HG03139 (cell line): ENCODE measurements at regions not wholly inside any gene's neighbourhood (a gene's known extent, or its start where the extent isn't known, plus 50 kb on each side); places are given as distances from the start of the nearest gene placed in this dataset.
"Not testable (repeated sequence)": the region's sequence is repeated elsewhere in the genome, so short reads cannot be mapped to it uniquely, and the experiment has no call there.

Source experiments
- ATAC-seq: cut with Tn5 transposase; IDR thresholded peaks from one replicate; pipeline ENCODE4 v1.9.1; 2021; ENCODE audit not compliant: unreplicated experiment

- ATAC-seq = no peak
Measured at GRCh38 chr10:30534465-30535144, 94.9 kb downstream of the LYZL2 start.

GRCh38 chr10:30531751-30532530 lies 97.6 kb downstream of the LYZL2 start:
- no peak for ATAC-seq

- peak; percentile 64 for ATAC-seq
Measured at GRCh38 chr10:30529373-30529998, 95.5 kb downstream of the MAP3K8 start.

- ATAC-seq = no peak
Measured at GRCh38 chr10:30528429-30528786, 94.4 kb downstream of the MAP3K8 start.

GRCh38 chr10:30527623-30528428 lies 93.8 kb downstream of the MAP3K8 start:
- no peak for ATAC-seq

- ATAC-seq = not testable (repeated sequence)
Measured at GRCh38 chr10:30522661-30523078, 88.7 kb downstream of the MAP3K8 start.

- ATAC-seq = no peak
Measured at GRCh38 chr10:30518907-30519306, 84.9 kb downstream of the MAP3K8 start.
